ENCODE measurements at regions not wholly inside any gene's neighbourhood (a gene's known extent, or its start where the extent isn't known, plus 50 kb on each side); places are given as distances from the start of the nearest gene placed in this dataset.

GRCh38 chr11:80861193-80861592 is 1420.4 kb upstream of the TENM4 start:
- no peak for DNase-seq (ENCODE audit: low read depth, low spot score)

GRCh38 chr11:80860632-80861031 is 1419.8 kb upstream of the TENM4 start:
- no peak for DNase-seq (ENCODE audit: low read depth, low spot score)

- no peak for DNase-seq (ENCODE audit: low read depth, low spot score)
Measured at GRCh38 chr11:80856066-80856465, 1415.2 kb upstream of the TENM4 start.

DNA sequence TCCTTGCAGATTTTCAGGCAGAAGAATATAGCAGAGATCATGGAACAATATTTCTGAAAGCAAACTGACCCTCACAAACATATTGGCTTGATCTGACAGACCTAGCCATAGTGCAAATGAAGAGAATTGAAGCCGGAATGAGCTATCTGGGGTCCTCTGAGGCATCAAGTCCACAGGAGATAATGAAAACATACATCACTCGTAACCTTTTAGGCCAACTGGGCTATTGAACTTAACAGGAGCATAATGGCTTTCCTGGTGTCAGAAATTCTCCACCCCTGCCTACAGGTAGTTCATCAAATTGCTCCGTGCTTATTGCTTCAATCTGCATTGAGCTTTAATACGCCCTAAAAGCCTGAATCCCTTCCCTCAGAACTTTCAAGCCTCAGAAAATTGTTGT is 1414.6 kb upstream of the TENM4 start:
- DNase-seq (ENCODE audit: low read depth, low spot score) = no peak

GRCh38 chr11:80849253-80849652 is 1408.4 kb upstream of the TENM4 start:
- no peak for DNase-seq (ENCODE audit: low read depth, low spot score)

GRCh38 chr11:80846979-80847378 is 1406.1 kb upstream of the TENM4 start:
- DNase-seq (ENCODE audit: low read depth, low spot score) = no peak

GRCh38 chr11:80846442-80846841 is 1405.6 kb upstream of the TENM4 start:
- no peak for DNase-seq (ENCODE audit: low read depth, low spot score)

DNA sequence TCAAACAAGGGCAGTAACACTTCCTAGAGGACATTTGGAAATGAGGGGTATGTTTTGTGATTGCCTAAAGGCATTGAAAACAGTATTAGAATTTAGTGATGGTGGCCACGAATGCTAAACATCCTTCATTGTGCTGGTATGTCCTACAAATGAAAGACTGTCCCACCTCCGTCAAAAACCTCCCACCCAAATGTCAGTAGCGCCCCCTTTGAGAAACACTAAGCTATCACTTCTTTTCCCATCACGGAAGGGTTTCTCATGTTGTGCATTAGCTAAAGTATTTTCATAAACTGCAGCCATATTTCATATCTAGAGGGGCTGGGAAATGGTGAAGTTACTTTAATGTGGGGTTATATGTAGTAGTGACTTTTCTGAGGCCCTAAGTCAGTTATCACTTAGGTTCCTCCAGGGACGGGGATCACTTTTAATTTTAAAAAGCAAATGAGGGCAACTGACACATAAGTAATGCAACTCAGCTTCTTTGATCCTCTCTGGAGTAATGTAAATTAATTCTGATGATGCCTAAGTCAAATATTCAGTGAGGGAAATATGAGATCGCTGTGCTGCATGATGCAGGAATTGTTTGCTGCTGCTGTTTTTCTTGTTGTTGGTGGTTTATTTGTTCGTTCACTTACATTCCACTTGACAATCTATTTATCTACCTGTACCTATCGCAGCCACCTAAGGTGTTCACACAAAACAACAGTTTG is 1403.4 kb upstream of the TENM4 start:
- DNase-seq (ENCODE audit: low read depth, low spot score) = no peak

DNA sequence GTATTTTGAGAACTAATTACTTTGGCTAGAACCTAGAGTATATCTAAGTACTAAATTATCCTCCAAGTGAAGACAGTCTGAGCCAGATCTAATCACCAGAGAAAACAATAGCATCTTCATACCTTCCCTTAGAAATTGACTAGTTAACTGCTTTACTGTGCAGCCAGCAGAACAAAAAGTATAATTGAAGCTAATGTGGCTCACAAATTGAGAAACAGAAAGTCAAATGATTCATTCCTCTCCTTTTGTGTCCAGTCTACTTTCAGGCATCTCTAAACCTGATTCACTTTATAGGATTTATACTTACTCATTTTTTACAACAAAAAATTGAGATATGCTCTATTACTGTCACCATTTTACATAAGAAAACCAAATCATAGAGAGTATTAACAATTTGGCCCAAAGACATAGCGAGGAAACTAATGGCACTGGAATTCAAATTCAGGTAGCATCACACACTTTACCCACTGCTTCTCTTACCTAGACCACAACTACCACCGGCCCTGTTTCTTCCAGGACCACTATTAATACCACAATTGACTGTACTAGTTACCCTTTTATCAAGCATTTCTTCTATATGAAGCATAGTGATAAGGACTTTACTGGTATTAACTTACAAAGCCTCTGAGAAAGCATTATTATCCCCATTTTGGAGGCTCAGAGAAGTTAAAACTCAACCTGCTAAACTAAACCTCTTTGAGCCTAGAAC is 1402.6 kb upstream of the TENM4 start:
- no peak for DNase-seq (ENCODE audit: low read depth, low spot score)

GRCh38 chr11:80842246-80842645 is 1401.4 kb upstream of the TENM4 start:
- DNase-seq (ENCODE audit: low read depth, low spot score) = no peak

DNA sequence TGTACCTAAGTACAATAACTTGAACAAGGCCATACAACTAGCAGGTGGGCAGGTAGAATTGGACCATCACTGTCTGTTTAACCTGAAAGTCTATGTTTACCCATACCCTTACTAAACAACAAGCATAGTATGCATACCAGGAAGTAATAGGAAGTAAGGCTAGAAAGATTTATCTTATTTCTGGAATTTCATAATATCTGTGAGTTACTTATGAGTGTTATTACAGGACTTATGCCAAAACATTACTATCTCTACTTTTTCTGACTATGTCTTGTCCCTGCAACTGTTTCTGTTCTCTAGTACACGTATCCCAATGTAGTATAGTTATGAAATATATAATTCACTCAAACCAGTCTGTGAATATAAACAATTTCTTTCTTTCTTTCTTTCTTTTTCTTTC is 1400.8 kb upstream of the TENM4 start:
- no peak for DNase-seq (ENCODE audit: low read depth, low spot score)

DNA sequence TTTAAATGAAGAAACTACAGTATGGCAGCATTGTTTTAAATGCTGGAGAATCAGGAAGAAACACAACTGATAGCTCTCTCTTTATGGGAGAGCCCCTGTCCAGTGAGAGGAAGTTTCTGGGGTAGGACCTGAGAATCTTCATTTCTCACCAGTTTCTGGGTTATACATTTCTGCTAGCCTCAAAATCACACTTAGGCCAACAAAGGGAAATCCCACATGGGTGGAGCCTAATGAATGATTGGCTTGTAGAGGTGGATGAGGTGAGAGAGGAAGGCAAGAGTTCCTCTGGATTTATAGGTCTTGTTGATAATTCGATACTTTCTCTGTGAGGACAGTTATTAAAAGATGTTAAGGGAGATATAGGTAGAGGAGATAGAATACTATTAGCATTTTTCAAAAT is 1397.3 kb upstream of the TENM4 start:
- no peak for DNase-seq (ENCODE audit: low read depth, low spot score)

GRCh38 chr11:80837051-80837450 is 1396.2 kb upstream of the TENM4 start:
- no peak for DNase-seq (ENCODE audit: low read depth, low spot score)

- no peak for DNase-seq (ENCODE audit: low read depth, low spot score)
Measured at GRCh38 chr11:80831374-80831773, 1390.5 kb upstream of the TENM4 start.

DNA sequence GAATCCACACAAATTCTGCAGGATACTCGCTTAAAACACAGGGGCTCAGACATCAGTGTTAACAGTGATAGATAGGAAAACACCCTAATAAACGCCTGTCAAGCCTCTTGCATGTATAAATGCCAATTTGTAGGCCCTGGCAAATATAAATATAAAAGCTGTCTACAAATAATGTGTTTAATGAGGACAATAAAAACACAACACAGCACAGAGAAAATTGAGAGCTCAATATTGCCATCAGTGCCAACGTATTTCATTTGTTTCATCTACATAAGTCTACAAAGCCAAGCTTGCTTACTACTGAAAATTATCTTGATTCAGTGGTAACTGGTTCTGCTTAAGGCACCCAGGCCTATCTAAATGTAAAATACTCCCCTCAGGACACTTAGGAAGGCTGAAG is 1387.0 kb upstream of the TENM4 start:
- no peak for DNase-seq (ENCODE audit: low read depth, low spot score)

DNA sequence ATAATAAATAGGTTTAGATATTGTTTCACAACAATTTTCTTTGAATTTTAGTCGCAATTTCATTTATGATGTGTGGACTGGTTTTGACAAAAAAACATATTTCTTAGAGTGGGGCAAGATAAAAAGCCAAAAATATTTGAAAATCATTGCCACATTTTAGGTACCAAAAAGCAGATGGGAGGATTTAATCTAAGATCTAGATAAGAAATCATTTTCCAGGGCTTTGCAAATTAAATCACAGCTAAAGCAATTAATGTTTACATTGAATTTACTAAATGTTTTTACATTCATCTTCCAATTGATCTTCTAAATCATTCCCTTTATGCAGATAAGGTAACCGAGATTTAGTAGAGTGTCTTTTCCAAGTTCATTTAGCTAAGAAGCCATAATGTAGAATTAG is 1386.0 kb upstream of the TENM4 start:
- DNase-seq (ENCODE audit: low read depth, low spot score) = no peak

- no peak for DNase-seq (ENCODE audit: low read depth, low spot score)
Measured at GRCh38 chr11:80822308-80822707, 1381.5 kb upstream of the TENM4 start.

DNA sequence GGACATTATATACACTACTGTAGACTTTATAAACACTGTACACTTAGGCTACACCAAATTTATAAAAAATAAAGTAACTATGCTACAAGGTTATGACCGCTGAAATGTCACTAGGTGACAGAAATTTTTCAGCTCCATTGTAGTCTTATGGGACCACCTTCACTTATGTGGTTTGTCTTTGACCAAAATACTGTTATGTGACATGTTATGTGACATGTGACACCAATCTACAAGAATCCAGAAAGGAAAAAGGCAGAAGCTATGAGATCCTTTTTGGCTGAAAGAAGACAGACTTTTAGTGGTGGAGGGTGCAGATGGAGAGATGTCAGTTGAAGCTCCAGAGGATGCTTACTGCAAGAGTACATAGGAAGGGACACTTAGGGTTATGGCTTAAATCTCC is 1378.4 kb upstream of the TENM4 start:
- DNase-seq (ENCODE audit: low read depth, low spot score) = no peak

DNA sequence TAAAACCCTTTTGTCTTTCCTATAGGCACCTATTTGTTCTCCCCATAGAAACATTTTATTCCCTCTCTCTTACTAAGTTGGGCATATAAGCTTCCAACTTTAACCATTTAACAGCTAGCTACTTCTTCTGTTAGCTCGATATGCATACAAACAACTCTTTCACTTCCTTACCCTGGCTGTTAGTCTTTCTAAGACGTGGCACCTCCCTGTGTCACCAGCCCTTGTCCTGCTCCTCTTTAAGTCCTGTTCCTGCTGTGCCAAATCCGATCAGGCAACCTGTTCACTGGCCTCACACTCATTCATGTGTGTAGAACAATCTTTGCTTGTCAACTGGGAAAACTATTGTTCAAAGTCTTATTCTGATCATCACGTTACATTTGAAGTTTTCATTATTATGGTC is 1376.1 kb upstream of the TENM4 start:
- DNase-seq (ENCODE audit: low read depth, low spot score) = no peak

DNA sequence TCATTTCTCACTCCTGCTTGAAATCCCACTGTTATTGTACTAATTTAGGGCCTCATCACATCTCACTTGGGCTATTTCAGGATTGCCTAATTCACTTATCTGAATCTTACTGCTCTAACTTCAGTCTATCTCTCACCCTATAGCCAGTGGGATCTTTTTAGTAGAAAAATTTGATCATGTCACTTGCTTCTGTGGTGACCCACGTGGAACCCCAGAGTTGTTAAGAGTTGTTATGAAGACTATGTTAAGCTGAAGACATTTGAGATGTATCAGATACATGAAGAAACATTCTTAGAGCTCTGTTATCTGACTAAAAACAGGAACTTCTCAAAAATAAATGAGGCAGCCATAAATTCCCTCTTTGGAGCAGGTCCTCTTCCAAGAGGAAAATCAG is 1375.6 kb upstream of the TENM4 start:
- no peak for DNase-seq (ENCODE audit: low read depth, low spot score)

- DNase-seq (ENCODE audit: low read depth, low spot score) = no peak
Measured at GRCh38 chr11:80815752-80816453, 1375.1 kb upstream of the TENM4 start.

DNA sequence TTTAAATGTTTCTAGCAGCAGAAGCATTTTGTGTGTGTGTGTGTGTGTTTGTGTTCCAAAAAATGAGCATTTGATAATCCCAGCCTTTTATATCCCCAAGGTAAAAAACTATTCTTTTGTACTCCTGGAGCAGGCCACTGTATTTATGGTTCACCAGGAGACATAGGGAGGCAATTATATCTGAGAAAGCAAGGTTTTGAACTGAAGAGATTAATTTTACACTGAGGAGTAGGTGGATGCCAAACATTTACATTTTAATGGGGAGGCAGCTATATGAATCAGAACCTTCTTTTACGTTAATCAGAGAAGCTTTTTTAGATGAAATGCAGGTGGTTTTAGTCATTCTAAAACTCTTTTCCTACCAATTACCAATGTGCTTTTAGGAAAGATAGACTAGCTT is 1374.0 kb upstream of the TENM4 start:
- DNase-seq (ENCODE audit: low read depth, low spot score) = no peak

- DNase-seq (ENCODE audit: low read depth, low spot score) = no peak
Measured at GRCh38 chr11:80810695-80811094, 1369.9 kb upstream of the TENM4 start.
